ENCODE measurements at regions not wholly inside any gene's neighbourhood (a gene's known extent, or its start where the extent isn't known, plus 50 kb on each side); places are given as distances from the start of the nearest gene placed in this dataset.

GRCh38 chr1:198106011-198106410 lies 50.8 kb upstream of the NEK7 start:
- DNase-seq (ENCODE audit: low spot score), result no peak
